Aorta (tissue), 5 donors: ENCODE measurements at regions not wholly inside any gene's neighbourhood (a gene's known extent, or its start where the extent isn't known, plus 50 kb on each side); places are given as distances from the start of the nearest gene placed in this dataset.

Experiments used
- ATAC-seq: fragments of 200-7000 bp; cut with Tn5 transposase; one replicate; pipeline ENCODE4 v1.9.1; 2022; ENCODE audit warnings: moderate library complexity; ENCODE audit not compliant: low FRiP score
- DNase-seq, 2 donors: peaks; one replicate each; pipeline ENCODE4 v3.0.0-alpha.2; 2020
- H3K27ac ChIP-seq, 2 donors: one replicate each; pipeline ENCODE4 v1.5.1; 2013; ENCODE audit warnings: low read length in 2 of 2, mild to moderate bottlenecking in 2 of 2, moderate library complexity in 2 of 2, control low read depth in 1 of 2, inconsistent platforms in 1 of 2, low read depth in 1 of 2
- H3K27me3 ChIP-seq, 2 donors: one replicate each; pipeline ENCODE4 v1.6.1; 2013; ENCODE audit warnings: control low read depth in 1 of 2, low read length in 1 of 2, mild to moderate bottlenecking in 1 of 2, moderate library complexity in 1 of 2; ENCODE audit not compliant: insufficient read depth in 2 of 2, control insufficient read depth in 1 of 2
- H3K36me3 ChIP-seq, 2 donors: one replicate each; pipeline ENCODE4 v1.6.1; 2013; ENCODE audit warnings: control low read depth in 1 of 2, low read length in 1 of 2, mild to moderate bottlenecking in 1 of 2; ENCODE audit not compliant: insufficient read depth in 2 of 2, control insufficient read depth in 1 of 2
- H3K4me1 ChIP-seq, 2 donors: one replicate each; pipeline ENCODE4 v1.6.1; 2013; ENCODE audit warnings: low read length in 2 of 2, control low read depth in 1 of 2, mild to moderate bottlenecking in 1 of 2, moderate library complexity in 1 of 2; ENCODE audit not compliant: insufficient read depth in 2 of 2, control insufficient read depth in 1 of 2
- H3K4me3 ChIP-seq, 2 donors: one replicate each; pipeline ENCODE4 v1.5.1; 2013; ENCODE audit warnings: low read length in 2 of 2, control low read depth in 1 of 2, mild to moderate bottlenecking in 1 of 2
- H3K9me3 ChIP-seq: one replicate; pipeline ENCODE4 v1.6.1; 2013; ENCODE audit warnings: mild to moderate bottlenecking, low read length; ENCODE audit not compliant: control insufficient read depth
- WGBS, 2 donors: extraction: QIAGEN DNeasy Blood & Tissue Kit; methylation state at CpG; one replicate each; pipeline ENCODE4 v1.1.7; 2013; 5-methylcytosine and 5-hydroxymethylcytosine counted together
- intact Hi-C, 2 donors: fragments of 100-400 bp; cut with DNase I; formaldehyde crosslinking; loops; one replicate each; pipeline versions ENCODE4 v1.14.2 to v1.15.0; 2022
- donor health status: healthy with polysubstance abuse.
- donor health status: Bipolar disorder and iron deficiency.
- donor health status: DM: no; HTN: no; CAD: no.
- donor health status: DM: no; HTN: no; CAD: no.
- donor health status: DM: yes; HTN: yes; CAD: no.

GRCh38 chr10:125557801-125558505 lies 125.0 kb downstream of the TEX36 start:
- no peak for DNase-seq
- peaks cover 4% of the 10 kb centered on the region for H3K9me3 ChIP-seq
- no peaks in the 10 kb centered on the region for H3K36me3 ChIP-seq
- 21 to 44% methylated on average over 7 of the region's 7 CpGs for WGBS, 2 donors
- ATAC-seq = no peak
- no peak overlapping the region for H3K27ac ChIP-seq
- H3K4me1 ChIP-seq = no peaks in the 10 kb centered on the region
- no peak overlapping the region for H3K4me3 ChIP-seq
- peaks cover 0 to 3% of the 10 kb centered on the region in 2 donors for H3K27me3 ChIP-seq
- intact Hi-C loops = no loop called here

GRCh38 chr10:125557311-125557710 lies 125.7 kb downstream of the TEX36 start:
- 5 to 20% methylated on average over 4 of the region's 4 CpGs for WGBS, 2 donors
- H3K27me3 ChIP-seq = peaks cover 0 to 2% of the 10 kb centered on the region in 2 donors
- peaks cover 5% of the 10 kb centered on the region for H3K9me3 ChIP-seq
- H3K4me1 ChIP-seq = no peaks in the 10 kb centered on the region
- H3K36me3 ChIP-seq = no peaks in the 10 kb centered on the region
- intact Hi-C loops = no loop called here
- H3K27ac ChIP-seq = no peak overlapping the region
- DNase-seq (no peak), ATAC-seq (no peak)
- no peak overlapping the region for H3K4me3 ChIP-seq

GRCh38 chr10:125556882-125557281 lies 126.1 kb downstream of the TEX36 start:
- Histone ChIP-seq H3K27ac (no peak overlapping the region), H3K36me3 (no peaks in the 10 kb centered on the region), H3K4me1 (no peaks in the 10 kb centered on the region), H3K9me3 (peaks cover 8% of the 10 kb centered on the region), H3K4me3 (no peak overlapping the region), H3K27me3 (peaks cover 0 to 5% of the 10 kb centered on the region in 2 donors)
- WGBS, 2 donors = 16 to 22% methylated on average over 4 of the region's 4 CpGs
- no peak for ATAC-seq
- intact Hi-C loops = no loop called here
- DNase-seq = no peak

- no peak for ATAC-seq
- H3K27ac ChIP-seq = no peak overlapping the region
- 46 to 60% methylated on average over 12 of the region's 12 CpGs for WGBS, 2 donors
Measured at GRCh38 chr10:125555743-125556142, 127.2 kb downstream of the TEX36 start.

GRCh38 chr10:125555267-125555666 lies 127.7 kb downstream of the TEX36 start:
- Histone ChIP-seq H3K27me3 (peaks cover 0 to 5% of the 10 kb centered on the region in 2 donors), H3K4me1 (no peaks in the 10 kb centered on the region), H3K9me3 (peaks cover 8% of the 10 kb centered on the region), H3K36me3 (no peaks in the 10 kb centered on the region), H3K4me3 (no peak overlapping the region), H3K27ac (no peak overlapping the region)
- 73 to 76% methylated on average over 9 of the region's 9 CpGs for WGBS, 2 donors
- ATAC-seq (no peak), DNase-seq (no peak)
- intact Hi-C loops = no loop called here

More at GRCh38 chr10:125555743-125556142, 127.2 kb downstream of the TEX36 start:
- H3K27me3 ChIP-seq = peaks cover 0 to 5% of the 10 kb centered on the region in 2 donors
- no peak overlapping the region for H3K4me3 ChIP-seq
- no peaks in the 10 kb centered on the region for H3K4me1 ChIP-seq
- intact Hi-C loops = no loop called here
- peaks cover 8% of the 10 kb centered on the region for H3K9me3 ChIP-seq
- no peaks in the 10 kb centered on the region for H3K36me3 ChIP-seq
- DNase-seq = no peak

- Histone ChIP-seq H3K27ac (no peak overlapping the region), H3K36me3 (no peaks in the 10 kb centered on the region), H3K4me1 (no peaks in the 10 kb centered on the region), H3K4me3 (no peak overlapping the region), H3K27me3 (peaks cover 0 to 5% of the 10 kb centered on the region in 2 donors), H3K9me3 (peaks cover 8% of the 10 kb centered on the region)
- no peak for ATAC-seq
- WGBS, 2 donors = 72 to 81% methylated on average over 4 of the region's 4 CpGs
- no peak for DNase-seq
- intact Hi-C loops = no loop called here
Measured at GRCh38 chr10:125554753-125555152, 128.2 kb downstream of the TEX36 start.

GRCh38 chr10:125554016-125554703 lies 128.8 kb downstream of the TEX36 start:
- Histone ChIP-seq H3K27me3 (peaks cover 0 to 5% of the 10 kb centered on the region in 2 donors), H3K9me3 (peaks cover 8% of the 10 kb centered on the region), H3K27ac (no peak overlapping the region), H3K4me3 (no peak overlapping the region), H3K4me1 (no peaks in the 10 kb centered on the region), H3K36me3 (no peaks in the 10 kb centered on the region)
- WGBS, 2 donors = 62 to 71% methylated on average over 10 of the region's 10 CpGs
- DNase-seq = no peak
- no peak for ATAC-seq
- intact Hi-C loops = no loop called here

GRCh38 chr10:125553091-125553490 lies 129.9 kb downstream of the TEX36 start:
- H3K27ac ChIP-seq = no peak overlapping the region
- DNase-seq (no peak), ATAC-seq (no peak)
- H3K27me3 ChIP-seq = peaks cover 0 to 5% of the 10 kb centered on the region in 2 donors
- no peaks in the 10 kb centered on the region for H3K36me3 ChIP-seq
- peaks cover 8% of the 10 kb centered on the region for H3K9me3 ChIP-seq
- H3K4me1 ChIP-seq = no peaks in the 10 kb centered on the region
- intact Hi-C loops = no loop called here
- no peak overlapping the region for H3K4me3 ChIP-seq
- WGBS, 2 donors = 87 to 91% methylated on average over 2 of the region's 2 CpGs

- 90 to 91% methylated on average over 4 of the region's 4 CpGs for WGBS, 2 donors
Measured at GRCh38 chr10:125551247-125551646, 131.7 kb downstream of the TEX36 start.

More at GRCh38 chr10:125551247-125551646, 131.7 kb downstream of the TEX36 start:
- ATAC-seq (no peak), DNase-seq (no peak)
- Histone ChIP-seq H3K27me3 (peaks cover 0 to 5% of the 10 kb centered on the region in 2 donors), H3K4me1 (no peaks in the 10 kb centered on the region), H3K4me3 (no peak overlapping the region), H3K9me3 (peaks cover 8% of the 10 kb centered on the region), H3K27ac (no peak overlapping the region), H3K36me3 (no peaks in the 10 kb centered on the region)
- intact Hi-C loops = no loop called here
